NCI-H1417 treated with DMSO at 0.1 percent for 48 hours (cell line): ENCODE measurements at regions not wholly inside any gene's neighbourhood (a gene's known extent, or its start where the extent isn't known, plus 50 kb on each side); places are given as distances from the start of the nearest gene placed in this dataset.
"Not testable (repeated sequence)": the region's sequence is repeated elsewhere in the genome, so short reads cannot be mapped to it uniquely, and the experiment has no call there.

ENCODE experiments used
- DNase-seq: peaks from one replicate; lab custom pipeline; 2025; lab: John Stamatoyannopoulos, UW

GRCh38 chr5:67809589-67809988, 406.0 kb upstream of the PIK3R1 start:
- no peak for DNase-seq

GRCh38 chr5:67808340-67808739, 407.2 kb upstream of the PIK3R1 start:
- DNase-seq, result no peak

DNA sequence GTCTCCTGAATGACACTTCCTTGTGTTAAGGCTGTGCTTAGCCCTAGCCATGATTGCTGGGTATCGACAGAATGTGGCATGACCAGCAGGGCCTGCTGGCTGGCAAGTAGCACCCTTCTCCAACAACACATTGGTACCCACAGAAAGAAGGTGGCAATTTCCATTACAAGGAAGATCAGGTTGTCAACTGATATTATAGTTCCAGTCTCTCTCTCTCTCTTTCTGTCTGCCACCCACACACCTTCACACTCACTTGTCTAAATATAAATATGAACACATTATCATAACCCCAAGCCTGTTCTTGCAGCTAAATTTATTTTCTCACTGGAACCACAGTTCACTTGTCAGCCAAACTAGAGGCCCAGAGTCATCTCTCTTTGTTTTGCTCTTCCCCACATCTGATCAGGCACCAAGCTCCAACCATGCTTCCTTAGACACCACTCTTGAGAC, 408.1 kb upstream of the PIK3R1 start:
- no peak for DNase-seq

GRCh38 chr5:67806654-67807438, 408.7 kb upstream of the PIK3R1 start:
- no peak for DNase-seq

GRCh38 chr5:67805666-67806348, 409.7 kb upstream of the PIK3R1 start:
- no peak for DNase-seq

DNA sequence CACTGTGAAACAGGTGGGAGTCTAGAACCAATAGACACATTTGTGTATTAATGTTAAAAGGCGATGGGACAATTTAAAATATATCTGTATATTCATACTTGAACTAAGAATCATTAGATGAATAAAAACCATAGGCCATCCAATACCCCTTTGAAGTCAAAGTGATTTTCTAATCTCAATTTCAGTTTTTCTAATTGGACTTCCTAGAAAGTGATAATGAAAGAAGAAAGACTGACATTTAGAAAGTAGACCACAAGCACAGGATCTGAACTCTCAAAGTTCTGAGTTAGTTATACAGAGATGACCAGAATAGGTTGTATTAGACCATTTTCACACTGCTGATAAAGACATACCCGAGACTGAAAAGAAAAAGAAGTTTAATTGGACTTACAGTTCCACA, 412.8 kb upstream of the PIK3R1 start:
- DNase-seq, result no peak

GRCh38 chr5:67799732-67800234, 415.8 kb upstream of the PIK3R1 start:
- DNase-seq, result no peak

DNA sequence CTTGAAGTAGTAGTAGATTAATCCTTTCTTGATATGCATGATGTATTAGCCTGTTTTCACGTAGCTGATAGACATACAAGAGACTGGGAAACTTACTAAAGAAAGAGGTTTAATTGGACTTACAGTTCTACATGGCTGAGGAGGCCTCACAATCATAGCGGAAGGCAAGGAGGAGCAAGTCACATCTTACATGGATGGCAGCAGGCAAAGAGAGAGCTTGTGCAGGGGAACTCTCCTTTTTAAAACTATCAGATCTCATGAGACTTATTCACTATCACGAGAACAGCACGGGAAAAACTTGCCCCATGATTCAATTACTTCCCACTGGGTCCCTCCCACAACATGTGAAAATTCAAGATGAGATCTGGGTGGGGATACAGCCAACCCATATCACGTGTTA, 417.1 kb upstream of the PIK3R1 start:
- not testable (repeated sequence) for DNase-seq

- DNase-seq, result no peak
Observed at GRCh38 chr5:67795781-67796477, 419.6 kb upstream of the PIK3R1 start.

GRCh38 chr5:67793966-67794365, 421.6 kb upstream of the PIK3R1 start:
- no peak for DNase-seq

DNA sequence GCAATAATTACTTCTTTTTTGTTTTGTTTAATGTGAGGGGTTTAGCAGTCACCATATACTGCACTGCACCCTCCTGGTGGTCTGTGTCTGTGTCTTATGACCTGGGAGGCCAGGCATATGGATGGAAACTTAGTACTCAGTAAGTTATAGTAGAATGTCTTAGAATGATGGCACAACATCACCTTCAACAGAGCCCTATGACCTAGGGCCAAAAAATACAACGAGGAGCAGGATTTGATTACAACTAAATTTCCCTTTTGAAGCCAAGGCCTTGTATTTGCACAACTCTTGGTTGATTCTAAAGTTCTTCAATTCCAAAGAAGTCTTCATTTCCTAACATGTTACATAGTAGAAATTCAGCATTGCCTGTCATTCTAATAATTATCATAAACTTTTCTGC, 422.1 kb upstream of the PIK3R1 start:
- no peak for DNase-seq

DNA sequence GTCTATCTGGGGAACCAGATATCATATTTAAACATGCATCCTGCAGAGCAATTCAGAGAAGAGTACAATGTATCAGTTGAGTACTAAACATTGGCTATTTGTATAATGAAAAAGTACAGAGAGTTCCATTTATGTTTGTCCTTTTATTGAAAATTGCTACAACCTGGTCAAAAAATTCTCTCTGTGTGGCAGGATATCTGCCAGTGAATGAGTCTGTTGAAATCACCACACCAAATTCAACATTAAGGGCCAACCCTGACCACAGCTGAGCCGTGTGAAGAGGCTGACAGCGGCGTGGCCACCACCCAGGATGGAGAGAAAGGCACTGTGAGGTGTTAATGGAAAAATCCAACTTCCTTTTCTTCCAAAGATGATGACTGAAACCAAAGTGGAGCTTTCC, 422.7 kb upstream of the PIK3R1 start:
- DNase-seq, result no peak

- no peak for DNase-seq
Observed at GRCh38 chr5:67790390-67790789, 425.2 kb upstream of the PIK3R1 start.

GRCh38 chr5:67779893-67780623, 435.5 kb upstream of the PIK3R1 start:
- not testable (repeated sequence) for DNase-seq

DNA sequence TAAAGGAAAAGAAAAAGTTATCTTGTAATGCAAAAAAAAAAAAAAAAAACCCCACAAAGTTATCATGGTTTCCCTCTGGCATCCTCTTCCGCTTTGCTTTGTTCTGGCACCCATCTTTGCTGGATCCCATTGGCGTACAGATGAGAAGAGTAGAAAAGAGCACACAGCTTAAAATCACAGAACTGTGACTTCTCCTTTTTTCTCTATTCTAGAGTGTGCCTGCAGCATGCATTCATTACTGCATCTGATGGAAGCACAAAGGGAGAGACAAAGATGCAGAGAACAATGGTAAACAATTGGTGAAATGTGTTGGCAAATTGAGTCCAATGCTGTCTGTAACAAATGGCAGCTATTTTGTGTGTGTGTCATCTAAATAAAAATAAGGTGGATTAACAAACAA, 440.8 kb upstream of the PIK3R1 start:
- no peak for DNase-seq

- no peak for DNase-seq
Observed at GRCh38 chr5:67774267-67774552, 441.3 kb upstream of the PIK3R1 start.

DNA sequence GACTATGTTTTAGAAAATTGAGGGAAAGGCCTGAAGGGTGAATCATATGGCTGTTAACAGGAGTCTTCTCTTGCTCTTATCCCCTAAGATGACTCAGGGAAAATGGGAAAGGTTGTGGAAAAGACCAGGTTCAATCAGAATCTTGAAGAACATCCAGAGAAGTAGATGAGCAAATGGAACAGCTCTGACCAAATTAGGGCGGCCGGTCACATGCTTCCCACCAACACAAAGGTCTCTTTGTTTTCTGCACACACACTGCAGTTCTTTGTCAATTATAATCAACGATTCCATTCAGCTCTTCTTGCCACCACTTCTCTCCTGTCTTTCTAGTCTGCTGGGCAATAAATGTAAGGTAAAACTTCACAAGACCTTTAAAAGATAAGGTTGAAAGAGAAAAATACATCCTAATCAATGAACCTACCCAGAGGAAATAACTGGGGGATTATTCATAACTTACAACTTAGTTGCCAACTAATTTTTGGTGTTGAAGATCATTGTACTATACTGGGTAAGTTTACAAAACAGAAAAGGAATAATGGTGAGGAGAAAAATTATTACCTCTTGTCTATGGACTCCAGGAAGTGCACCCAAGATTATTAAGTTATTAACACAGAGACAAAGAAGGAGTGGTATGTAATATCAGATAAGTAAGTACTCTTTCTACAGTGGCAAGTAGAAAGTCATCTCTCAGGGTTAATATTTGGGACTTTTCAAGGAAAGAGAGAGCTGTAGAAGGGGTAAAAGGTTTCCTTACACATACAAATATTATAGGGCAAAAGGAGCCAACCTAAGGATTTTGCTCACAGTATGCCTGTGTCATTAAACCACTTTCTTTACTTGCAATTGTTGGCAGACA, 441.9 kb upstream of the PIK3R1 start:
- no peak for DNase-seq

DNA sequence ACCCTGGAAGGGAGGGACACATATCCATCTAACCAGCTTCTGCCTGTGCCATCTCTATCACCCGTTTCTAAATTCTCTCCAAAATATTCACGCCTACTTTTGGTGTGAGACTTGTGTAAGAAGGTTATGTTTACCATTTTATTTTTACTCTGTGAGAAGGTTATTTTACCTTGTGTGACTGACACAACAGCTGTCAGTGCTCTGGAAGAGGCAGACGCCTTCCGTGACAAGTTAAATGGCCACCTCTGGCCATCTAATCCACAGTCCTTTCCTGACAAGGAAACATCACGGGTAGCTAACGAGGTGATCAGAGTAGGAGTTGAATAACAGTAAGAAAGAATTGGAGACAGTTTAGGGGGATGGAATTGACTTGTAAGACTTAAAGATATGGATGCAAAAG, 443.8 kb upstream of the PIK3R1 start:
- DNase-seq, result no peak

GRCh38 chr5:67771221-67771620, 444.3 kb upstream of the PIK3R1 start:
- DNase-seq, result no peak

- no peak for DNase-seq
Observed at GRCh38 chr5:67770431-67771025, 445.0 kb upstream of the PIK3R1 start.

DNA sequence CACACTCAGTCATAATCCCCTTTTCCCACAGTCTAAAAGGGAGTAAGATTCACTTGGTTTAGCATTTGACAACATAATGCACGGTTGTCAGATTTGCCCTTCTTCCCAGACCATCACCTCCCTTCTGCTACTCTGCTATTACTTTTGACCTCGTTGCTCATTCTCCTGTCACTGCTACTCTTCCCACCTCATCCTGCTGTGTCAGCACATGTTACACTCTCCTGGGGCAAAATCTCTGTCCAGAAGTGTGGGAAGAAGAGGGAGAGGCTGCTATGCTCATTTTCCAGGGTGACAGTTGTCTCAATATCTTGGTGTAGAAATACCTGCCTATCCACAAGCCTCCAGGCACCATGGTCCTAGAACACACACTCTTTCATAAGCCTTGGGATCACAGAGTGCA, 449.9 kb upstream of the PIK3R1 start:
- DNase-seq, result no peak
